Spleen (tissue), 11 donors: ENCODE measurements at regions not wholly inside any gene's neighbourhood (a gene's known extent, or its start where the extent isn't known, plus 50 kb on each side); places are given as distances from the start of the nearest gene placed in this dataset.

ENCODE experiments used
- DNase-seq: peaks from one replicate; pipeline ENCODE4 v3.0.0-alpha.2; 2020
- H3K27ac ChIP-seq, 8 donors: fragments of 200-600 bp; sonication (generic) in 7 of 8; 1 replicate in 4 of 8; 2 replicates in 4 of 8; pipeline versions ENCODE4 v1.5.0 to v1.8.0; 2016 to 2021; ENCODE audit warnings: inconsistent platforms in 4 of 8, mild to moderate bottlenecking in 4 of 8, moderate library complexity in 1 of 8
- H3K27me3 ChIP-seq, 7 donors: fragments of 200-600 bp; sonication (generic) in 6 of 7; replicated peaks in 1 of 7; 1 replicate in 4 of 7; 2 replicates in 3 of 7; pipeline versions ENCODE4 v1.5.0 to v1.8.0; 2016 to 2021; ENCODE audit warnings: inconsistent platforms in 3 of 7, mild to moderate bottlenecking in 1 of 7
- H3K36me3 ChIP-seq, 6 donors: fragments of 200-600 bp; sonication (generic) in 5 of 6; 1 replicate in 4 of 6; 2 replicates in 2 of 6; pipeline versions ENCODE4 v1.5.0 to v1.8.0; 2016 to 2021; ENCODE audit warnings: inconsistent platforms in 2 of 6
- H3K4me1 ChIP-seq, 6 donors: fragments of 200-600 bp; sonication (generic) in 5 of 6; 1 replicate in 3 of 6; 2 replicates in 3 of 6; pipeline versions ENCODE4 v1.5.0 to v1.8.0; 2016 to 2021; ENCODE audit warnings: inconsistent platforms in 3 of 6
- H3K4me3 ChIP-seq, 8 donors: fragments of 200-600 bp; sonication (generic) in 7 of 8; 1 replicate in 4 of 8; 2 replicates in 4 of 8; pipeline versions ENCODE4 v1.5.0 to v1.8.0; 2016 to 2021; ENCODE audit warnings: inconsistent platforms in 4 of 8, mild to moderate bottlenecking in 4 of 8, moderate library complexity in 2 of 8
- H3K9me3 ChIP-seq, 8 donors: fragments of 200-600 bp; sonication (generic) in 7 of 8; 1 replicate in 4 of 8; 2 replicates in 4 of 8; pipeline versions ENCODE4 v1.5.0 to v1.8.0; 2016 to 2021; ENCODE audit warnings: inconsistent platforms in 4 of 8
- CTCF ChIP-seq, 11 experiments: fragments of 200-600 bp in 7 of 11; fragments of 450-650 bp in 4 of 11; sonication (generic) in 4 of 11; IDR thresholded peaks in 8 of 11; conservative IDR thresholded peaks in 3 of 11; 1 replicate in 7 of 11; 2 replicates in 4 of 11; pipeline versions ENCODE4 v1.4.0 to v1.8.0; 2016 to 2021; ENCODE audit warnings: antibody characterized with exemption in 11 of 11, inconsistent platforms in 4 of 11, mild to moderate bottlenecking in 1 of 11
- POLR2A ChIP-seq, 3 donors: fragments of 450-650 bp; IDR thresholded peaks; one replicate each; pipeline ENCODE4 v1.5.1; 2017; ENCODE audit warnings: antibody characterized with exemption in 3 of 3, mild to moderate bottlenecking in 1 of 3
- POLR2AphosphoS5 ChIP-seq, 3 donors: sonication (generic); formaldehyde crosslinking; IDR thresholded peaks; one replicate each; pipeline ENCODE4 v1.5.1; 2017; ENCODE audit warnings: antibody characterized with exemption in 3 of 3
- WGBS, 5 donors: extraction: QIAGEN DNeasy Blood & Tissue Kit in 3 of 5; methylation state at CpG; one replicate each; pipeline versions ENCODE4 v1.1.5 to v1.1.7; 2013 to 2018; 5-methylcytosine and 5-hydroxymethylcytosine counted together
- intact Hi-C: fragments of 100-400 bp; cut with DNase I; formaldehyde crosslinking; loops from one replicate; pipeline ENCODE4 v1.15.0; 2023; ENCODE audit warnings: low total_unique reads
- donor health status: healthy with polysubstance abuse.
- donor health status: DM: no; HTN: no; CAD: no; lungs with moderate emphysema.
- donor health status: DM: no; HTN: no; CAD: no.
- donor health status: Bipolar disorder and iron deficiency.
- donor health status: healthy.
- donor health status: DM: no; HTN: no; CAD: no.
- donor health status: DM: yes; HTN: yes; CAD: no.

- TF ChIP-seq POLR2A (IDR thresholded peaks at IDR 0.05) (no peak), POLR2AphosphoS5 (IDR thresholded peaks at IDR 0.05) (no peak), CTCF (IDR thresholded peaks at IDR 0.05 in 8 of 11, conservative IDR thresholded peaks at IDR 0.05 in 3 of 11) (no peak)
- WGBS, 5 donors: 67 to 84% (median 76%) methylated on average over 4 of the region's 4 CpGs
- DNase-seq: no peak
Measured at GRCh38 chr11:71310184-71310583, 57.8 kb upstream of the SHANK2 start.

DNA sequence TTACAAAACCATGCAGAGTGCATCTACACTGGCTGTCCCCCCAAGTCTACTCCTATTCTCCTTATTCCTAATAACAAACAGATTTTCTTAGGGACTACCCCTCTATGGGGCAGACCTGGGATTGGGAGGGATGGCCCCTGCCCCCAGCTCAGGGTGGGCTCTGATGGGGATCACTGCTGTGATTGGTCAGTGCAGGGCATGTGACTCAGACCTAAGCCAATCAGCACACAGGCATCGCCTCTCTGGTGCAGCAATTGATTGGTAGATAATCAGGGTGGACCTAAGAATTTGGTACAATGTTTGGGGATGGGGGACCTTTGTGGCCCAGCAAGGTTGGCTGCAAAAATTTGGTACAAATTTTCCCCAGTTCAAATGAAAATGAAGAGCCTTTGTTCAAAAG lies 57.2 kb upstream of the SHANK2 start:
- WGBS, 5 donors: 88 to 97% (median 90%) methylated on average over 1 of the region's 1 CpG

More at GRCh38 chr11:71310184-71310583, 57.8 kb upstream of the SHANK2 start:
- Histone ChIP-seq H3K4me1 (no peaks in the 10 kb centered on the region), H3K36me3 (no peaks in the 10 kb centered on the region), H3K27me3 (peaks cover 0 to 5% (median 0%) of the 10 kb centered on the region in 7 donors), H3K9me3 (no peaks in the 10 kb centered on the region), H3K27ac (no peak overlapping the region), H3K4me3 (no peak overlapping the region)
- intact Hi-C loops: no loop called here

DNA sequence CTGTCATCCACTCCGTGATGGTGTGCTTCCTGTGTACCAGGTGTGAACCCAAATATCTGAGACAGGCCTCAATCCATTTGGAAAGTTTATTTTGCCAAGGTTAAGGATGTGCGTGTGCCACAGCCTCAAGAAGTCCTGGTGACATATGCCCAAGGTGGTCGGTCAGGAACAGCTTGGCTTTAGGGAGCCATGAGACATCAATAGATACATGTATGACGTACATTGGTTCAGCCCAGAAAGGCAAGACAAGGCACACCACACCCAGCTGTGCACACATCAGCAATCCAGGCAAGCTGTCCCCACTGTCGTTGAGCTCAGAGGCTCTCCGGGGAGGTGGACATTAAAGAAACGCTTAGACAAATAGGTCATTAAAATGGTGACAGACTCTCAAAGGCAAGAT lies 56.8 kb upstream of the SHANK2 start:
- TF ChIP-seq CTCF (IDR thresholded peaks at IDR 0.05 in 8 of 11, conservative IDR thresholded peaks at IDR 0.05 in 3 of 11): no peak
- TF ChIP-seq POLR2AphosphoS5 (IDR thresholded peaks at IDR 0.05): no peak
- no peak for TF ChIP-seq POLR2A (IDR thresholded peaks at IDR 0.05)
- 89 to 93% (median 92%) methylated on average over 7 of the region's 7 CpGs for WGBS, 5 donors

More for the DNA sequence above, 57.2 kb upstream of the SHANK2 start:
- Histone ChIP-seq H3K27me3 (peaks cover 0 to 9% (median 0%) of the 10 kb centered on the region in 7 donors), H3K4me3 (no peak overlapping the region), H3K4me1 (no peaks in the 10 kb centered on the region), H3K9me3 (no peaks in the 10 kb centered on the region), H3K27ac (no peak overlapping the region), H3K36me3 (no peaks in the 10 kb centered on the region)
- DNase-seq: peak; percentile 21
- TF ChIP-seq POLR2AphosphoS5 (IDR thresholded peaks at IDR 0.05): no peak
- intact Hi-C loops: no loop called here

GRCh38 chr11:71307811-71308645 lies 55.7 kb upstream of the SHANK2 start:
- no peaks in the 10 kb centered on the region for H3K4me1 ChIP-seq
- H3K4me3 ChIP-seq: no peak overlapping the region
- 80 to 90% (median 84%) methylated on average over 4 to 5 of the region's 5 CpGs for WGBS, 5 donors
- intact Hi-C loops: no loop called here
- H3K27me3 ChIP-seq: peaks cover 0 to 9% (median 0%) of the 10 kb centered on the region in 7 donors
- DNase-seq: peak; percentile 31
- no peaks in the 10 kb centered on the region for H3K36me3 ChIP-seq
- H3K27ac ChIP-seq: no peak overlapping the region
- H3K9me3 ChIP-seq: no peaks in the 10 kb centered on the region
- TF ChIP-seq POLR2A (IDR thresholded peaks at IDR 0.05): no peak
- TF ChIP-seq CTCF (IDR thresholded peaks at IDR 0.05 in 8 of 11, conservative IDR thresholded peaks at IDR 0.05 in 3 of 11): no peak
- TF ChIP-seq POLR2AphosphoS5 (IDR thresholded peaks at IDR 0.05): no peak

More for the DNA sequence above, 56.8 kb upstream of the SHANK2 start:
- intact Hi-C loops: no loop called here
- no peaks in the 10 kb centered on the region for H3K9me3 ChIP-seq
- peak; percentile 2 for DNase-seq
- no peaks in the 10 kb centered on the region for H3K4me1 ChIP-seq
- no peak overlapping the region for H3K4me3 ChIP-seq
- no peaks in the 10 kb centered on the region for H3K36me3 ChIP-seq
- peaks cover 0 to 9% (median 0%) of the 10 kb centered on the region in 7 donors for H3K27me3 ChIP-seq
- no peak overlapping the region for H3K27ac ChIP-seq
